Gastrocnemius medialis (tissue), 4 donors: ENCODE measurements at regions not wholly inside any gene's neighbourhood (a gene's known extent, or its start where the extent isn't known, plus 50 kb on each side); places are given as distances from the start of the nearest gene placed in this dataset.

Source experiments
- POLR2A ChIP-seq, 2 donors: fragments of 450-650 bp; IDR thresholded peaks; one replicate each; pipeline ENCODE4 v1.6.1; 2017; ENCODE audit warnings: antibody characterized with exemption in 2 of 2, mild to moderate bottlenecking in 2 of 2, moderate library complexity in 2 of 2
- TF ChIP-seq, protein P1 (sequence below), 5 experiments: fragments of 450-650 bp in 3 of 5; fragments of 200-600 bp in 2 of 5; sonication (generic) in 2 of 5; IDR thresholded peaks in 4 of 5; conservative IDR thresholded peaks in 1 of 5; 1 replicate in 4 of 5; 2 replicates in 1 of 5; pipeline ENCODE4 v1.5.1; 2016 to 2019; ENCODE audit warnings: antibody characterized with exemption in 5 of 5, mild to moderate bottlenecking in 3 of 5, moderate library complexity in 3 of 5

DNA sequence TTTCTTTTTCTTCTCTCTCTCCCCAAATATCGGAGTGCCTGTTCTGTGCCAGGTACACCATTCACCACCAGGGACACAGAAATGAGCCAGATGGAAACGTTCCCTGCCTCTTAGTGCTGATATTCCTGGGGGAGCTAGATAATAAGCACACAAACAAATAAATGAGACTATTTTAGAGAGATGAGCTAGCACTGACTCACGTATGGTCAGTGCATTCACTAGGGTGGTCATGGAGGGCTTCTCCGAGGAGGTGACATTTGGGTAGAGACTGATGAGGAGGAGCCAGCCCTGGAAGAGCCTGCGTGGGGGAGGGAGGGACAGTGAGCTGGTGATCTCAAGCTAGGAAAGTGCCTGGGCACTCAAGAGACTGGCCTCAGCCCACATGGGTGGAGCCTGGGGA lies 252.3 kb upstream of the KCNG1 start:
- no peak for TF ChIP-seq POLR2A (IDR thresholded peaks at IDR 0.05)
- TF ChIP-seq, protein P1, sequence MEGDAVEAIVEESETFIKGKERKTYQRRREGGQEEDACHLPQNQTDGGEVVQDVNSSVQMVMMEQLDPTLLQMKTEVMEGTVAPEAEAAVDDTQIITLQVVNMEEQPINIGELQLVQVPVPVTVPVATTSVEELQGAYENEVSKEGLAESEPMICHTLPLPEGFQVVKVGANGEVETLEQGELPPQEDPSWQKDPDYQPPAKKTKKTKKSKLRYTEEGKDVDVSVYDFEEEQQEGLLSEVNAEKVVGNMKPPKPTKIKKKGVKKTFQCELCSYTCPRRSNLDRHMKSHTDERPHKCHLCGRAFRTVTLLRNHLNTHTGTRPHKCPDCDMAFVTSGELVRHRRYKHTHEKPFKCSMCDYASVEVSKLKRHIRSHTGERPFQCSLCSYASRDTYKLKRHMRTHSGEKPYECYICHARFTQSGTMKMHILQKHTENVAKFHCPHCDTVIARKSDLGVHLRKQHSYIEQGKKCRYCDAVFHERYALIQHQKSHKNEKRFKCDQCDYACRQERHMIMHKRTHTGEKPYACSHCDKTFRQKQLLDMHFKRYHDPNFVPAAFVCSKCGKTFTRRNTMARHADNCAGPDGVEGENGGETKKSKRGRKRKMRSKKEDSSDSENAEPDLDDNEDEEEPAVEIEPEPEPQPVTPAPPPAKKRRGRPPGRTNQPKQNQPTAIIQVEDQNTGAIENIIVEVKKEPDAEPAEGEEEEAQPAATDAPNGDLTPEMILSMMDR (IDR thresholded peaks at IDR 0.05 in 4 of 5, conservative IDR thresholded peaks at IDR 0.05 in 1 of 5), result no peak
